DND-41 (cell line): ENCODE measurements at regions not wholly inside any gene's neighbourhood (a gene's known extent, or its start where the extent isn't known, plus 50 kb on each side); places are given as distances from the start of the nearest gene placed in this dataset.
"Not testable (repeated sequence)": the region's sequence is repeated elsewhere in the genome, so short reads cannot be mapped to it uniquely, and the experiment has no call there.

Experiments
- ATAC-seq: fragments of 200-7000 bp; cut with Tn5 transposase; 3 replicates; pipeline ENCODE4 v1.9.1; 2021; ENCODE audit warnings: low read depth; ENCODE audit not compliant: insufficient read depth
- DNase-seq: peaks from one replicate; pipeline ENCODE4 v3.0.0-alpha.2; 2020
- H2AFZ ChIP-seq: 2 replicates; pipeline ENCODE4 v1.6.0; 2012; ENCODE audit warnings: low read depth, low read length
- H3K27ac ChIP-seq: 2 replicates; pipeline ENCODE4 v1.5.1; 2012; ENCODE audit warnings: low read length, inconsistent platforms
- H3K27me3 ChIP-seq: fragments of 200-600 bp; sonication (generic); 2 replicates; pipeline ENCODE4 v1.6.0; 2012; ENCODE audit warnings: low read length, mild to moderate bottlenecking, inconsistent platforms; ENCODE audit not compliant: insufficient read depth, poor library complexity
- H3K36me3 ChIP-seq: 2 replicates; pipeline ENCODE4 v1.5.1; 2012; ENCODE audit warnings: low read length, inconsistent platforms; ENCODE audit not compliant: insufficient read depth
- H3K4me1 ChIP-seq: 2 replicates; pipeline ENCODE4 v1.5.1; 2012; ENCODE audit warnings: mild to moderate bottlenecking, low read length; ENCODE audit not compliant: insufficient read depth
- H3K4me2 ChIP-seq: 2 replicates; pipeline ENCODE4 v1.6.0; 2012; ENCODE audit warnings: mild to moderate bottlenecking, moderate library complexity, low read length, inconsistent platforms; ENCODE audit not compliant: insufficient read depth
- H3K4me3 ChIP-seq, 2 experiments: fragments of 200-600 bp in 1 of 2; shearing (Covaris generic) in 1 of 2; 2 replicates each; pipeline ENCODE4 v1.5.1; 2012 to 2016; ENCODE audit warnings: inconsistent platforms in 2 of 2, low read length in 2 of 2, mild to moderate bottlenecking in 2 of 2, low read depth in 1 of 2, moderate library complexity in 1 of 2
- H3K79me2 ChIP-seq: 2 replicates; pipeline ENCODE4 v1.6.0; 2012; ENCODE audit warnings: low read length, inconsistent platforms; ENCODE audit not compliant: insufficient read depth
- H3K9ac ChIP-seq: 2 replicates; pipeline ENCODE4 v1.6.0; 2012; ENCODE audit warnings: low read depth, mild to moderate bottlenecking, inconsistent platforms, low read length, moderate library complexity
- H3K9me3 ChIP-seq: 2 replicates; pipeline ENCODE4 v1.5.1; 2012; ENCODE audit warnings: low read length, moderate library complexity, mild to moderate bottlenecking, inconsistent platforms; ENCODE audit not compliant: insufficient read depth, severe bottlenecking
- H4K20me1 ChIP-seq: 2 replicates; pipeline ENCODE4 v1.6.0; 2012; ENCODE audit warnings: low read length; ENCODE audit not compliant: insufficient read depth
- CTCF ChIP-seq: IDR thresholded peaks from 2 replicates; pipeline ENCODE4 v1.5.1; 2012; ENCODE audit warnings: borderline replicate concordance, low read length, moderate library complexity, mild to moderate bottlenecking; ENCODE audit not compliant: poor library complexity, severe bottlenecking; ENCODE audit errors: extremely low read depth
- EZH2 ChIP-seq: IDR thresholded peaks from 3 replicates; pipeline ENCODE4 v1.6.1; 2012; ENCODE audit warnings: borderline replicate concordance, low read depth, mild to moderate bottlenecking, moderate library complexity, low read length, inconsistent platforms; ENCODE audit not compliant: severe bottlenecking

GRCh38 chr4:116108606-116109005 lies 976.8 kb downstream of the TRAM1L1 start:
- no peak overlapping the region for H3K4me3 ChIP-seq
- H3K79me2 ChIP-seq = no peaks in the 10 kb centered on the region
- ATAC-seq (no peak), DNase-seq (no peak)
- TF ChIP-seq CTCF (no peak), EZH2 (no peak)
- H3K4me2 ChIP-seq = no peak overlapping the region
- no peak overlapping the region for H3K9ac ChIP-seq
- H3K27ac ChIP-seq = no peak overlapping the region
- no peaks in the 10 kb centered on the region for H3K36me3 ChIP-seq
- no peaks in the 10 kb centered on the region for H3K4me1 ChIP-seq
- no peaks in the 10 kb centered on the region for H3K9me3 ChIP-seq
- H2AFZ ChIP-seq = no peak overlapping the region
- H3K27me3 ChIP-seq = no peaks in the 10 kb centered on the region
- H4K20me1 ChIP-seq = no peaks in the 10 kb centered on the region

- no peak overlapping the region for H3K27ac ChIP-seq
- H3K4me3 ChIP-seq = no peak overlapping the region
- H2AFZ ChIP-seq = no peak overlapping the region
- DNase-seq = no peak
- no peak overlapping the region for H3K9ac ChIP-seq
- no peaks in the 10 kb centered on the region for H3K36me3 ChIP-seq
- no peaks in the 10 kb centered on the region for H3K27me3 ChIP-seq
- H4K20me1 ChIP-seq = no peaks in the 10 kb centered on the region
- H3K4me2 ChIP-seq = no peak overlapping the region
- TF ChIP-seq CTCF (no peak), EZH2 (no peak)
- no peaks in the 10 kb centered on the region for H3K4me1 ChIP-seq
- H3K79me2 ChIP-seq = no peaks in the 10 kb centered on the region
- peaks cover 10% of the 10 kb centered on the region for H3K9me3 ChIP-seq
- no peak for ATAC-seq
Measured at GRCh38 chr4:116101321-116101720, 984.1 kb downstream of the TRAM1L1 start.

GRCh38 chr4:116099596-116099995 lies 985.8 kb downstream of the TRAM1L1 start:
- H3K4me3 ChIP-seq = no peak overlapping the region
- no peak overlapping the region for H3K4me2 ChIP-seq
- H3K27me3 ChIP-seq = no peaks in the 10 kb centered on the region
- no peak overlapping the region for H2AFZ ChIP-seq
- no peak overlapping the region for H3K9ac ChIP-seq
- no peak for ATAC-seq
- no peak for DNase-seq
- TF ChIP-seq CTCF (no peak), EZH2 (no peak)
- H3K36me3 ChIP-seq = no peaks in the 10 kb centered on the region
- H3K9me3 ChIP-seq = peaks cover 10% of the 10 kb centered on the region
- H3K79me2 ChIP-seq = no peaks in the 10 kb centered on the region
- H3K4me1 ChIP-seq = no peaks in the 10 kb centered on the region
- no peak overlapping the region for H3K27ac ChIP-seq
- no peaks in the 10 kb centered on the region for H4K20me1 ChIP-seq

- not testable (repeated sequence) for DNase-seq, ATAC-seq, H3K27ac ChIP-seq, H3K36me3 ChIP-seq, H3K79me2 ChIP-seq, H2AFZ ChIP-seq, H4K20me1 ChIP-seq, H3K4me2 ChIP-seq, H3K4me3 ChIP-seq, H3K27me3 ChIP-seq, H3K9ac ChIP-seq, H3K4me1 ChIP-seq
- peaks cover 10% of the 10 kb centered on the region for H3K9me3 ChIP-seq
Measured at GRCh38 chr4:116097353-116097752, 983.9 kb upstream of the NDST4 start.
